Endothelial cell of umbilical vein (primary cell): ENCODE measurements at regions not wholly inside any gene's neighbourhood (a gene's known extent, or its start where the extent isn't known, plus 50 kb on each side); places are given as distances from the start of the nearest gene placed in this dataset.

ENCODE experiments used
- BruUV-seq: library from RNA; stranded (reverse); fragments of 400-500 nt; replicated peaks from 2 replicates; lab custom pipeline; 2021; lab: Mats Ljungman, UMichigan
- CTCF ChIA-PET: fragments of 300-600, 350-600 bp; sonication (Branson Sonifier 250); formaldehyde crosslinking; loops from one replicate; lab custom pipeline; 2021; ENCODE audit warnings: antibody characterized with exemption, inconsistent platforms; lab: Charles Lee
- POLR2A ChIA-PET: fragments of 300-600, 350-600 bp; sonication (Branson Sonifier 250); formaldehyde crosslinking; loops from one replicate; lab custom pipeline; 2021; ENCODE audit warnings: antibody characterized with exemption, inconsistent platforms; lab: Charles Lee
- DNase-seq: peaks from one replicate; pipeline ENCODE4 v3.0.0-alpha.2; 2011; ENCODE audit warnings: low read depth, low spot score
- FAIRE-seq: peaks from 2 replicates; lab custom pipeline; 2011; peaks lifted over from hg19 to GRCh38; lab: Jason Lieb, UNC
- H2AFZ ChIP-seq: 2 replicates; pipeline ENCODE4 v1.6.0; 2012; ENCODE audit warnings: low read depth, low read length, control low read depth, inconsistent platforms
- H3K27ac ChIP-seq: 2 replicates; pipeline ENCODE4 v1.5.1; 2011; ENCODE audit warnings: low read depth, mild to moderate bottlenecking, control low read depth, low read length, moderate library complexity; ENCODE audit not compliant: insufficient read depth
- H3K27me3 ChIP-seq, 2 experiments: 2 replicates each; pipeline versions ENCODE4 v1.6.0 to v1.6.1; 2011; ENCODE audit warnings: low read length in 2 of 2, mixed read lengths in 1 of 2; ENCODE audit not compliant: control insufficient read depth in 2 of 2, insufficient read depth in 2 of 2
- H3K36me3 ChIP-seq, 2 experiments: 2 replicates in 1 of 2; 3 replicates in 1 of 2; pipeline ENCODE4 v1.5.1; 2011; ENCODE audit warnings: low read length in 2 of 2, mild to moderate bottlenecking in 1 of 2, moderate library complexity in 1 of 2; ENCODE audit not compliant: control insufficient read depth in 2 of 2, insufficient read depth in 2 of 2; ENCODE audit errors: extremely low read depth in 1 of 2
- H3K4me1 ChIP-seq: 3 replicates; pipeline ENCODE4 v1.5.1; 2011; ENCODE audit warnings: mild to moderate bottlenecking, low read length; ENCODE audit not compliant: control insufficient read depth, insufficient read depth; ENCODE audit errors: extremely low read depth
- H3K4me2 ChIP-seq: 2 replicates; pipeline ENCODE4 v1.6.1; 2011; ENCODE audit warnings: low read length, control low read depth, mixed read lengths; ENCODE audit not compliant: insufficient read depth
- H3K4me3 ChIP-seq, 3 experiments: fragments of 200-600 bp in 1 of 3; sonication (generic), shearing (Covaris generic) in 1 of 3; replicated peaks in 1 of 3; 2 replicates each; pipeline ENCODE4 v1.5.1; 2011 to 2016; ENCODE audit warnings: control low read depth in 3 of 3, low read length in 3 of 3, mild to moderate bottlenecking in 2 of 3, inconsistent platforms in 1 of 3, low read depth in 1 of 3, moderate library complexity in 1 of 3; ENCODE audit not compliant: insufficient read depth in 1 of 3
- H3K79me2 ChIP-seq: 2 replicates; pipeline ENCODE4 v1.6.0; 2012; ENCODE audit warnings: low read length, inconsistent platforms; ENCODE audit not compliant: control insufficient read depth, insufficient read depth
- H3K9ac ChIP-seq: replicated peaks from 2 replicates; pipeline ENCODE3; 2011; ENCODE audit warnings: low read length, control low read depth; ENCODE audit not compliant: insufficient read depth; ENCODE audit errors: extremely low read depth
- H3K9me1 ChIP-seq: replicated peaks from 3 replicates; pipeline ENCODE4 v1.6.0; 2011; ENCODE audit warnings: mild to moderate bottlenecking, low read length; ENCODE audit not compliant: control insufficient read depth, insufficient read depth; ENCODE audit errors: extremely low read depth
- H3K9me3 ChIP-seq: replicated peaks from 2 replicates; pipeline ENCODE4 v1.5.1; 2012; ENCODE audit warnings: low read length, inconsistent platforms; ENCODE audit not compliant: control insufficient read depth, insufficient read depth
- H4K20me1 ChIP-seq: replicated peaks from 2 replicates; pipeline ENCODE3; 2011; ENCODE audit warnings: mild to moderate bottlenecking, low read length; ENCODE audit not compliant: control insufficient read depth, insufficient read depth; ENCODE audit errors: extremely low read depth
- EZH2 ChIP-seq: IDR thresholded peaks from 2 replicates; pipeline ENCODE4 v1.6.1; 2012; ENCODE audit warnings: borderline replicate concordance, low read depth, mild to moderate bottlenecking, moderate library complexity, low read length, inconsistent platforms; ENCODE audit not compliant: severe bottlenecking
- FOS ChIP-seq: IDR thresholded peaks from 2 replicates; pipeline ENCODE4 v1.6.1; 2011; ENCODE audit warnings: mild to moderate bottlenecking, low read length, moderate library complexity, borderline replicate concordance; ENCODE audit not compliant: insufficient read depth
- GATA2 ChIP-seq: IDR thresholded peaks from 2 replicates; pipeline ENCODE4 v1.7.0; 2011; ENCODE audit warnings: low read depth, mild to moderate bottlenecking, moderate library complexity, mixed read lengths, low read length; ENCODE audit not compliant: insufficient read length, insufficient read depth
- JUN ChIP-seq: IDR thresholded peaks from 2 replicates; pipeline ENCODE4 v1.6.1; 2011; ENCODE audit warnings: borderline replicate concordance, low read depth; ENCODE audit not compliant: insufficient read length, insufficient read depth
- MYC ChIP-seq: IDR thresholded peaks from one replicate; pipeline ENCODE4 v1.6.1; 2011; ENCODE audit warnings: mild to moderate bottlenecking, low read depth, low read length
- POLR2A ChIP-seq: IDR thresholded peaks from 2 replicates; pipeline ENCODE4 v1.6.1; 2012; ENCODE audit warnings: low read depth, mild to moderate bottlenecking, control low read depth, low read length
- POLR2AphosphoS5 ChIP-seq: IDR thresholded peaks from 2 replicates; pipeline ENCODE4 v1.6.1; 2012; ENCODE audit warnings: low read depth, mild to moderate bottlenecking, control low read depth, low read length, moderate library complexity; ENCODE audit not compliant: insufficient read depth
- dilution Hi-C: fragments of 300-500 bp; cut with MboI; formaldehyde crosslinking; loops from one replicate; pipeline ENCODE4 v1.15.0; 2019; ENCODE audit warnings: low sequenced_read_pairs; ENCODE audit not compliant: extremely low pct_ligation_motif_present
- intact Hi-C: fragments of 100-400 bp; cut with micrococcal nuclease; formaldehyde crosslinking; loops from one replicate; pipeline ENCODE4 v1.10.0; 2022
- TF ChIP-seq, protein P1 (sequence below): IDR thresholded peaks from 2 replicates; pipeline ENCODE4 v1.6.1; 2011; ENCODE audit not compliant: insufficient read depth, insufficient read length
- TF ChIP-seq, protein P2 (sequence below), 2 donors: IDR thresholded peaks; 1 replicate in 1 of 2; 2 replicates in 1 of 2; pipeline ENCODE4 v1.5.1; 2011; ENCODE audit warnings: low read length in 2 of 2, mild to moderate bottlenecking in 2 of 2, moderate library complexity in 2 of 2, control low read depth in 1 of 2, inconsistent platforms in 1 of 2, low read depth in 1 of 2; ENCODE audit not compliant: insufficient read depth in 1 of 2; ENCODE audit errors: extremely low read depth in 1 of 2

DNA sequence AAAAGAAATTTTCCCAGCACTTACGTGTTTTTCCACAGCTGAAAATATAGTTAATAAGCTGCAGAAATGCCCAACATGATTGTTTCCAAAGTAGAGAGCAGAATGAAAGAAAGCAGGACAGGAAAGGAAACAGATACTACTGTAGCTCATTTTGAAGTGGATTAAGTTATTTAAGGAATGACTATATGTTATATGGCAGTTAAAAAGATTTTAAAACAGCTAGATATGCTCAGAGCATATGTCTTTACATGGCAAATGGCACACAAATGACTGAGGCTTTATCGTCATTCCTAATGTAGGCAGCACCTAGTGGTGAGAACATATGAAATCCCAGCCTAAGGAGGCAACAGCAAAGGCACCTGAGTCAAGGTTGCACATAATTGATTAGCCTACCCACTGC lies 106.6 kb upstream of the SEMA6D start:
- Histone ChIP-seq H3K9me3 (no peaks in the 10 kb centered on the region), H3K4me3 (no peak overlapping the region), H3K27ac (no peak overlapping the region), H3K9me1 (no peaks in the 10 kb centered on the region), H3K4me1 (no peaks in the 10 kb centered on the region), H3K36me3 (no peaks in the 10 kb centered on the region), H3K79me2 (no peaks in the 10 kb centered on the region), H4K20me1 (no peaks in the 10 kb centered on the region), H3K9ac (no peak overlapping the region), H2AFZ (no peak overlapping the region), H3K27me3 (no peaks in the 10 kb centered on the region), H3K4me2 (no peak overlapping the region)
- TF ChIP-seq, protein P1, sequence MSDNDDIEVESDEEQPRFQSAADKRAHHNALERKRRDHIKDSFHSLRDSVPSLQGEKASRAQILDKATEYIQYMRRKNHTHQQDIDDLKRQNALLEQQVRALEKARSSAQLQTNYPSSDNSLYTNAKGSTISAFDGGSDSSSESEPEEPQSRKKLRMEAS, result no peak
- no peak for TF ChIP-seq POLR2AphosphoS5
- TF ChIP-seq, protein P2, sequence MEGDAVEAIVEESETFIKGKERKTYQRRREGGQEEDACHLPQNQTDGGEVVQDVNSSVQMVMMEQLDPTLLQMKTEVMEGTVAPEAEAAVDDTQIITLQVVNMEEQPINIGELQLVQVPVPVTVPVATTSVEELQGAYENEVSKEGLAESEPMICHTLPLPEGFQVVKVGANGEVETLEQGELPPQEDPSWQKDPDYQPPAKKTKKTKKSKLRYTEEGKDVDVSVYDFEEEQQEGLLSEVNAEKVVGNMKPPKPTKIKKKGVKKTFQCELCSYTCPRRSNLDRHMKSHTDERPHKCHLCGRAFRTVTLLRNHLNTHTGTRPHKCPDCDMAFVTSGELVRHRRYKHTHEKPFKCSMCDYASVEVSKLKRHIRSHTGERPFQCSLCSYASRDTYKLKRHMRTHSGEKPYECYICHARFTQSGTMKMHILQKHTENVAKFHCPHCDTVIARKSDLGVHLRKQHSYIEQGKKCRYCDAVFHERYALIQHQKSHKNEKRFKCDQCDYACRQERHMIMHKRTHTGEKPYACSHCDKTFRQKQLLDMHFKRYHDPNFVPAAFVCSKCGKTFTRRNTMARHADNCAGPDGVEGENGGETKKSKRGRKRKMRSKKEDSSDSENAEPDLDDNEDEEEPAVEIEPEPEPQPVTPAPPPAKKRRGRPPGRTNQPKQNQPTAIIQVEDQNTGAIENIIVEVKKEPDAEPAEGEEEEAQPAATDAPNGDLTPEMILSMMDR (IDR thresholded peaks at IDR 0.05; ENCODE audit: extremely low read depth in 1 of 2, insufficient read depth in 1 of 2, low read depth in 1 of 2, low read length in 2 of 2), result no peak
- TF ChIP-seq POLR2A, result no peak
- FAIRE-seq (no peak), DNase-seq (no peak)
- POLR2A ChIA-PET, result no interaction called here
- BruUV-seq, result no TSS peak
- intact Hi-C loops (loop anchor here (5.0 kb wide), 2 partner anchors 138 to 228 kb away; no protein-coding TSS in a partner anchor), dilution Hi-C loops (no loop called here)
- CTCF ChIA-PET, result interaction anchor here (1.1 kb wide), 1 partner anchor 9 kb away, joined by 3 read pairs; no protein-coding TSS in a partner anchor

DNA sequence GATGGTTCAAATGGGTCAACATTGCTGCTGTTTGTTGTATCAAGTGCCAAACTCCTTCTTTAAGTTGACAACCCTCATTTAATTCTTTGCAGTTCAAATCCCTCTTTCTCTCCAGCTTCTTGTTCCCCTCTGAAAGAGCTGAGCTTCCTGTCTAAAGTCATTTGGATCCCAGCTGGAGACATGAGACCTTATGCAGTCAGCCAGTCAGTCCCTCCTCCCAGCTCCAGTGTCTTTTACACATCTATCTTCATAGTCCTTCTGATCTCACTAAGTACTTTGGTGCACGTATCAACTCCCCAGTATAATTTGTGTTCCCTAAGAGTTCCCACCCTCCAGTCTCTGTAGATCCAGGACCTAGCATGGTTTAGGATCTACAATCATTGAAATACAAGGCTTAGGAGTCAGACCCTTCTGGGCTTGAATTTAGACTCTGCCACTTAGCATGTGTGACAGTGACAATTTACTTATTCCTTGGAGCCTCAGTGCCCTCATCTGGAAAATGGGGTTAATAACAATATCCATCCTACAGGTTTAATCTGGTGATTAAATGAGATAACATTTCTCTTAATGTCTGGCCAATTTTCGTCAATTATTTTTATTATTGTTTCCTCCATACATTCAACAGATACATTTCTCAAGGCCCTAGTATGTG lies 102.8 kb upstream of the SEMA6D start:
- ChIA-PET POLR2A (no interaction called here), CTCF (interaction anchor here (0.7 to 1.1 kb wide), 3 partner anchors 73 to 419 kb away, joined by 3 to 4 read pairs (median 3); no protein-coding TSS in a partner anchor)
- no peaks in the 10 kb centered on the region for H3K36me3 ChIP-seq
- H3K9ac ChIP-seq, result no peak overlapping the region
- no peak overlapping the region for H3K27ac ChIP-seq
- dilution Hi-C loops (no loop called here), intact Hi-C loops (loop anchor here (1.0 to 5.0 kb wide), 3 partner anchors 142 to 418 kb away; no protein-coding TSS in a partner anchor)
- H3K9me1 ChIP-seq, result no peaks in the 10 kb centered on the region
- no peak overlapping the region for H2AFZ ChIP-seq
- H4K20me1 ChIP-seq, result no peaks in the 10 kb centered on the region
- H3K4me3 ChIP-seq, result no peak overlapping the region
- H3K27me3 ChIP-seq, result no peaks in the 10 kb centered on the region
- no peaks in the 10 kb centered on the region for H3K4me1 ChIP-seq
- TF ChIP-seq, protein P2 (IDR thresholded peaks at IDR 0.05; ENCODE audit: extremely low read depth in 1 of 2, insufficient read depth in 1 of 2, low read depth in 1 of 2, low read length in 2 of 2), result no peak
- TF ChIP-seq MYC, result no peak
- TF ChIP-seq, protein P1, result no peak
- no peak for TF ChIP-seq JUN
- TF ChIP-seq FOS, result no peak
- no peak for TF ChIP-seq GATA2
- no peak for TF ChIP-seq POLR2A
- TF ChIP-seq EZH2, result no peak
- no peak for TF ChIP-seq POLR2AphosphoS5
- no TSS peak for BruUV-seq
- DNase-seq (no peak), FAIRE-seq (no peak)
- no peak overlapping the region for H3K4me2 ChIP-seq
- H3K79me2 ChIP-seq, result no peaks in the 10 kb centered on the region
- no peaks in the 10 kb centered on the region for H3K9me3 ChIP-seq
